HG03159 (cell line): ENCODE measurements at regions not wholly inside any gene's neighbourhood (a gene's known extent, or its start where the extent isn't known, plus 50 kb on each side); places are given as distances from the start of the nearest gene placed in this dataset.
"Not testable (repeated sequence)": the region's sequence is repeated elsewhere in the genome, so short reads cannot be mapped to it uniquely, and the experiment has no call there.

ENCODE experiments used
- ATAC-seq: cut with Tn5 transposase; IDR thresholded peaks from one replicate; pipeline ENCODE4 v1.9.1; 2021; ENCODE audit warnings: mild to moderate bottlenecking, moderate library complexity; ENCODE audit not compliant: unreplicated experiment

- ATAC-seq = no peak
These were observed 73.0 kb upstream of the EPCAM start for GRCh38 chr2:47295981-47296635.

DNA sequence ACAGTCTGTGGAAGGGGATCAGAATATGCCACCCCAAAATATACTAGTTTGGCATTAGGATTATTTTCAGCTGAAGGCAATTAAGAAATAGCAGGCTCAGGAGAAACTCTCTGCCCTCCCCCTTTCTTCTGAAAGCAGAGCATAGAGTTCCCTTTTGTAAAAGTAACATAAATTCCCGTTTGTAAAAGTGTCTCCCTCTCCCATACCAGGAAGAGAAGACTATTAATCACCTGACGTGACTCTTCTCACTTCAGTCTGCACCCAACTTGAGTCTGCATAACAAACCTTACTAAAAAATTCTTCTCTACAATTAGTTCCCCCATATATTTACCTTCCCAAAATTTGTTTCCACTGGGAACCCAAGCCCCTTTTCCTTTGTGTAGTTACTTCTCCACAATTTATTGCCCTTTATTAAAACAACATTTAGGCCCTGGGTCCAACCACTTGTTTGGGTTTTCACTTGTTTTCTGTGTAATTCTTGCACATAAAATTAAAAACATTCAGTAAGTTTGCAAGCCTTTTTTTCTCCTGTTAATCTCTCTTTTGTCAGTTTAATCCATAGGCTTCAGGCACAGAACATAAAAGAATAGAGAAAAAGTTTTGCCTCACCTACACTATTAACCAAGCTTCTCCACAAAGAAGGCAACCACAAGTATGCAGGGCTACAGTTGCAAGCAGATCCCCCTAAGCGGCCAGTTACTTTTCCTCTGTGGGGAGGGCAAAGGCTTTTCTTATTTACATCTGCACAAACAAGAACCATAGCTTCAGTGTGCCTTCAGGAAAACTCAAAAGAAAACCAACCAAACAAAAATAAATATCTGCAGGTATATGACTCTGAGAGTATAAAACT is 73.8 kb upstream of the EPCAM start:
- no peak for ATAC-seq

GRCh38 chr2:47293976-47294375 is 75.1 kb upstream of the EPCAM start:
- ATAC-seq = no peak

GRCh38 chr2:47288864-47289263 is 80.2 kb upstream of the EPCAM start:
- ATAC-seq = no peak

GRCh38 chr2:47283659-47284058 is 85.5 kb upstream of the EPCAM start:
- no peak for ATAC-seq

- no peak for ATAC-seq
These were observed 86.4 kb upstream of the EPCAM start for GRCh38 chr2:47282621-47283272.

DNA sequence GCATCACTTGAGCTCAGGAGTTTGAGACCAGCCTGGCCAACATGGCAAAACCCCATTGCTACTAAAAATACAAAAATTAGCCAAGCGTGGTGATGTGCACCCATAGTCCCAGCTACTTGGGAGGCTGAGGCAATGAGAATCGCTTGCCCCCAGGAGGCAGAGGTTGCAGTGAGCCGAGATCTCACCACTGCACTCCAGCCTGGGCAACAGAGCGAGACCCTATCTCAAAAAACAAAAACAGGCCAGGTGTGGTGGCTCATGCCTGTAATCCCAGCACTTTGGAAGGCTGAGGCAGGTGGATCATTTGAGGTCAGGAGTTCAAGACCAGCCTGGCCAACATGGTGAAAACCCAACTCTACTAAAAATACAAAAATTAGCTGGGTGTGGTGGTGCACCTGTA is 89.6 kb upstream of the EPCAM start:
- ATAC-seq = not testable (repeated sequence)

- no peak for ATAC-seq
These were observed 91.1 kb upstream of the EPCAM start for GRCh38 chr2:47277987-47278386.

DNA sequence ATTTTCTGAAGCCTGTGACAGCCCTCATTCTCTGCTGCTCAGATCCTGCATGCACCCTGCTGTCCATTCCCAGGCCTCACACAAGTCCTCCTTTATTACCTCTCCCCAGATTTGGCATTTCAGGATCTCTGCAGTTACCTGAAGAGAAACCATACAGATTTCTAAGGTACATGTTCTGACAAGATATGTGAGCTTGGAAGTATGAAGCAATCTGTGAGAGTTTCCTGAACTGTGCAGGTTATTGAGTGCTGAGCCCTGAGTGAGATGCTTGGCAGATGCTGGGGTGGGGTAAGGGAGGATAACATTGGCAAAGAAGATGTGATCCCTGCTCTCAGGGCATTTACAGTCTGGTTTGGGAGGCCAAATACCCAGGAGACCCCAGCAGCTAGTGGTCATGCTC is 91.9 kb upstream of the EPCAM start:
- no peak for ATAC-seq

- ATAC-seq = no peak
These were observed 93.0 kb upstream of the EPCAM start for GRCh38 chr2:47276061-47276460.

DNA sequence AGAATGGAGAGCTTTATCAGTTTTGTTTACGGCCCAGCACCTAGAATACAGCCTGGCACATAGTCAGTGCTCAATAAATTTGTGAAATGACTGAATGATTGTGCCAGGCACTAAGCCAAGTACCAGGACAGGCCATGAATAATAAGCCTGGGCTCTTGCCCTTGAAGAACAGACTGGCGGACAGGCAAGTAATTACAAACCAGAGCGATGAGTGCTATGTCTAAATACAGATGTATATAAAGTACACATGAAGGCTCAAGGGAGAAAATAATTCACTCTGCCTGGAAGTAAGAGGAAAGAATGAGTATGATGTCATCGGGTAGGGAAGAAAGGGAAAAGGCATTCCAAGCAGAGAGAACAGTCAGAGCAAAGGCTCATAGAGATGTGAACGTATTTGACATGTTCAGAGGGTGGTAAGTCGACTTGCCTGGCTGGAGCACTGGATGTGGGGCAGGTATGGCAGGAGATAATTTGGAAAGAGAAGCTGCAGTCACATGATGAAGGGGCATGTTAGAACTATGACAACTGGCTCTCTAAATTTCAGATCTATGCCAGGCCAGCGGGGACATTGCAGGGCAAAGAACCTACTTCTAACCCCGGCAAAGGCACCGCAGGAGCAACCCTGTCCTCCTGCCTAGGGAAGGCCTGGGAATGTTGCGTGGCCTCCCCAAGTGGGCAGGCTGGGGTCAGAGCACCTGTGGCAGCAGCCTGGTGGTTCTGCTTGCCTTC is 94.9 kb upstream of the EPCAM start:
- no peak for ATAC-seq

DNA sequence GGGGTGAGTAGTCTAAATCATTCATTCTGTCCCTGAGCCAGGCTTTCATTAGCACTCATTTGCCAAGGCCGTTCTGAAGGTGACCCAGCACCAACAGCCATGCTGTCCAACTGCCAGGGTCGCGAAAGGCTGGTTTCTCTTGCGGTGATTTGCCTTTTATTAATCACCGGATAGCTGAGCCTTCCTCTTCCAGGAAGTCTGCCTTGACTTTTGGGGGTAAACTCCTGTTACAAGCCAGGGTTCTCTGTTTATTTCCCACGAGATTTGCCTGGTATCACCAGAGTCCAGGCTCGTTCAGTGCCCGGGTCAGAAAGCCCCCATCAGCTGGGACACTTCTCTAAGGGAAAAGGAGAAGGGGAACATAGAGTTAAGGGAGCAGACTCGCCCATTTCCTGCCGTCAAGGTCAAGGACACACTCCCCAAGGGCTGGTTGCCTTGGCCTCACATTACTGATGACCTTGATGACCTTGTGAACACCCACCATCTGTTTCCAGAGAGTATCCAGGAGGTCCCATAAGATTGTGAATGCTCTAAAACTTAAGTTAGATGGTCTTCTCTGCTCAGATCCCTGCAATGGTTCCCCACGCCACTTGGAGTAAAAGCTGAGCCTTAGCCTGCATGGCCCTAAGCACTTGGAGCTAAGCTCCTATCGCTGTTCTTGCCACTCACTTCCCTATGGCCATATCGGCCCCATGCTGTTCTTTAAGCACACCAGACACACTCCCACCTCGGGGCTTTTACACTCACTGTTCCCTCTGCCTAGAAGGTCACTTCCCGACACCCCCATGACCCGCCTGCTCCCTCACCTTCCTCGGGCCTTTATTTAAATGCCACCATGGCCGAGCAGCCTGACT is 96.0 kb upstream of the EPCAM start:
- no peak for ATAC-seq

DNA sequence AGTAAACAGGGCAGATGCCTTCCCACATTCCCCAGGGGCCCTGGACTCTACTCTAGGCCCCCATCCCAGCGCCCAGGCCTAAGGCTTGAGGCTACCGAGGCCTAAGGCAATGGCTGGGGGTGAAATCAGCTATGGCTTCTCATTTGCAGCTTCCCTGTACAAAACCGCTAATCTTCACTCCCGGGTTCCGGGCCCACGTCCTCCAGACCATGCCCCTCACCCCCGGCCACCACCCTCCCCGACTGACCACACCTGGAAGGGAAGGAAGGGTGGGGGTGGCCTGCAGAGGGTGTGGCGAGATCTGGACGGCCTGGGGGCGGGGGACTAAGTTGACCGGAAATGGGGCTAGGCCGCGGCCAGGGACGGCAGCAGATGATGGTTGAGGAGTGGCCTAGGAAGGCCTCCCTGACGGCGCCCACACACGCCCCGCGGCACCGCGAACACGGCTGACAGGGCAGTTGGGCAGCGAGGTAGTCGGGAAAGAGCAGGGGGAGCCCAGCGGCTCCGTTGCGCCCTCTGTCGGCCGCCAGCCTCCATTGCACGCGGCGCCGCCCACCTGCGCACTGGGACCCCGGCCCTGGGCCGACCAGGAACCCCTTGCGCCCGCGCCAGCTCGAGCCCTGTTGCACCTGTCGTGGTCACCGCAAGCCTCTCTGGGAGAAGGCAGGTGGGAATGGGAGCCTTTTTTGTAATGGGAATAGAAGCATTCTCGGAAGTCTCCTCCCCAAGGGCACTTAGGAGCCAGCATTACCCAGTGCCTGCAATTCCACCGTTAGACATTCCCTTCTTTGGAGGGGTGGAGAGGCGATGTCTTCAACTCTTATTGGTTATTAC is 95.9 kb upstream of the CALM2 start:
- peak; percentile 61 for ATAC-seq

- ATAC-seq = no peak
These were observed 95.0 kb upstream of the CALM2 start for GRCh38 chr2:47271054-47272000.

GRCh38 chr2:47270421-47270820 is 94.1 kb upstream of the CALM2 start:
- no peak for ATAC-seq

DNA sequence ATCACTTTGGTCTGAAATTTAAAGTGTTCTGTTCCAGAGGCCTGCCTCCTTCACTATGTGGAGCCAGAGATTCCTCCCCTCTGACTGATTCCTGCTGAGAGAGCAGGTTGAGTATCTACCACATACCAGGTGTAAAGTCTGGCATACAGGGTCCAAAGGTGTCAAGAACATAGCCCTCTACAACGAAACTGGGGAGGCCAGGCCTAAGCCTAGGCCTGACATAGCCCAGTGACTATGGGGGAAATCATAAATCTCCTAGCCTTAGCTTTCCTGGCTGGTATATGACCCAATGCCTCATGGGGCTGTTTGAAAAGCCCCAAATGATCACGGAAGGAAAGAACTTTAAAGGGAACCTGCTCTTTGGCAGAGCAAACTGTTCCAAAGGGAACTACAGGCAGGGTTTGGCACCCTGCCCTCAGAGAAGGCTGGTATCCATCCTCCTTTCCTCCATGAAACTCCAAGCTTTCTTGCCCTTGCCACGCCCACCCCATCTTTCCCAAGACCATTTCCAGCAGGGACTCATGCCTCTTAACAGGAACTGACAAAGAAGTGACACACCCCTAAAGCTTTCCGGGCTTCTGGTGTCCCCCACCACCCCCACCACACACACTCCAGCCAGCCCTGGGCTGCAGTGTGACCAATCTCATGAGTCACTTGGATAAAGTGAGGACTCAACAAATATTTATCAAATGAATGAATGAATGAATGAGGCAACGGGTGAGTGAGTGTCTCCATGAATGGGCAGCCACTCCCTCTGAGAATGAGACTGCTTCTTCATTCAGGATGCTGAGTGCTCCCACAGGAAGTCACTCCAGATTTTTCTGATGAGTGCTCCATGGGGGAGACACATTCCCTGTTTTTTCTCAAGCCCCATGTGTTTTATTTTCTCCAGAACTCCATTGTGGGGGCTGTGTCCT is 93.3 kb upstream of the CALM2 start:
- ATAC-seq = no peak

DNA sequence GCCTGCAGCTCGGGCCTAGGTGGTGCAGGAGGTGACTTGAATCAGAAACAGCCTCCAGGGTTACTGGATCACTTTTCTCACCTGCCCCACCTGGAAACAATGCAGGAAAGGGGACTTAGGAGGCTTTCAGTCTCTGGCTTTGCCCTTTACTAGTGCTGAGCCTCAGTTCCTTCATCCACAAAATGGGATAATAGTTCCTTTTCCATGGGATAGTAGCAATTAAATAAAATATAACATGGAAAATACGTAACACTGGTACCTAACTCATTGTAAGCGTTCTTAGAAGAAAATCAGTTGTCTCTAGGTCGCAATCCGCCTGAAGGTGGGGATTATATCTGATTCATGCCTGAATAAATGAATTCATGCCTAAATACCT is 91.4 kb upstream of the CALM2 start:
- ATAC-seq = no peak
